ENCODE measurements at regions not wholly inside any gene's neighbourhood (a gene's known extent, or its start where the extent isn't known, plus 50 kb on each side); places are given as distances from the start of the nearest gene placed in this dataset.
"Not testable (repeated sequence)": the region's sequence is repeated elsewhere in the genome, so short reads cannot be mapped to it uniquely, and the experiment has no call there.

GRCh38 chr10:28186887-28187578, 115.8 kb downstream of the MPP7 start:
- DNase-seq: no peak

DNA sequence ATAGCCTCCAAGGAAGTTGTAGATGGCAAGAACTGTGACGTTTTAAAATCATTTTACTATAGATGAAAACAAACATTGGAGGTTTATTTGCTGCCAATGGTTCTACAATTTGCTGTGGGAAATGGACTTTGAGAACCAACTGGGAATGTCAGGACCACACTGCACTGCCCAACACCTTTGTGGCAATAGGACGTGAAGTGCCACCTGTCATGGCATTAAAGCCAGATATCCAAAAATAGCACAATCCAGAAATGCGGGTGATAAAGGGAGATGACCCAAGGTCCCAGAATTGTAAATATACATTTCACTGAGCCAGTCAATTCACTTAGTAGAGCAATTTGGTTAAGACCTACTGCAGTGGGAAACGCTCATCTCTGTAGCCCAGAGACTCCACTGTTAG, 116.4 kb downstream of the MPP7 start:
- DNase-seq: no peak

GRCh38 chr10:28184810-28185209, 118.1 kb downstream of the MPP7 start:
- DNase-seq: no peak

DNA sequence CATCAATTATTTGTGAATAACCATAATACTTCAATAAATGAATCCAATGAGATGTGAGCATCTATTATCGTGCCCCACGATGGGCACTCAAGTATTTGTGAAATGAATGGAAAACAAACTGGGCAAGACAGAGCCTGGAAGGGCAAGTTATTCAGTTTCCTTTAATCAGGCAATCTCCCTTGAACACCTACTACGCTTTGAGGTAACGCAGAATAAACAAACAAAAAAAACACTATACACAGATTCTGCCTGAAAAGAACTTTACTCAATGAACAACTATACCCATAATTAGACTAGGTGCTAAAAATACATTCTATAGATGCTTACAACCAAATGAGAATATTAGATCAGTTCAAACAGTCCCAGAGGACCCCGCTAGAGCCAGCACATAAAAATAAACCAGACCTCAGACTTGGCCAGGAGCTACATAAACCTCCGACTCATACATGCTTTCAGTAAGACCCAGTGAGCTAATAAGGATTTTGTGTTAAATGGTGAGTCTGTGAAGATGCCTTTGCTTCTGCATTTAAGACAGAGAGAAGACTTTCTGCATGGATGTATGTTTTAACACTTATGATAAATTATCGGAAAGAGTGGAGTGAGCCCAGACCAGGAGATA, 121.3 kb downstream of the MPP7 start:
- DNase-seq: no peak

GRCh38 chr10:28180654-28181053, 122.2 kb downstream of the MPP7 start:
- peak in 3 of 4 experiments; percentile 12 to 34 (median 12) for DNase-seq

- DNase-seq: no peak
These were observed 123.1 kb downstream of the MPP7 start for GRCh38 chr10:28179743-28180099.

DNA sequence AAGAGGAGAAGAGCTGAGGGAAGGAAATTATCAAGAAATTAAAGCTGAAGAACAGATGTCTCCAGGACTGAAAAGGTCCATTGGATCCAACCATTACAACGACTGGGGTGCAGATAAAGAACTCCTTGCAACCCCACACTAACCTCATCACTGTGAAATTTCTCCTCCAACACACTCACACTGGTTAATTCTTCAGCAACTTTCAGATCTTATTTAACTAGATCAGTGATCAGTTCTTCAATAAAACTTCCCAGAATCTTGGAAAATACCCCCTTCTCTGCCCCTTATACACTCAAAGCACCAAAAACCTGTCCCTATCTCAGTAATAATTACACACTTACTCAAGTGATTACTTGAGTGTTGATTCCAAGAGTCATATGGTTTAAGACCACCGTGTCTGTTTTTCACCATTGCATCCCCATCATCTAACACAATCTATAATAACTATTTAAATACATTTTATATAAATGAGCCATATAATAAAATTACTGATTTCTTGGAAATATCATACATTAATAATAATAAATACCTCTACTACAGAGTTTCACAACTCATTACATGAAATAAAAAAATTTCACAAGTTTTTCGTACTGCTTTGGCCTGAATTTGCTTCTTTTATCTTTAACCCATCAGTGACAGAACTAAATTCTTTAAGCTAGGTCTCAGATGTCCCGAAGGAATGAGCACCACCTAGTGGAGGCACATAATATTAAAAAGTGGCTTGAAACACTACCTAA, 123.7 kb downstream of the MPP7 start:
- peak; percentile 67 to 84 (median 74) for DNase-seq

DNA sequence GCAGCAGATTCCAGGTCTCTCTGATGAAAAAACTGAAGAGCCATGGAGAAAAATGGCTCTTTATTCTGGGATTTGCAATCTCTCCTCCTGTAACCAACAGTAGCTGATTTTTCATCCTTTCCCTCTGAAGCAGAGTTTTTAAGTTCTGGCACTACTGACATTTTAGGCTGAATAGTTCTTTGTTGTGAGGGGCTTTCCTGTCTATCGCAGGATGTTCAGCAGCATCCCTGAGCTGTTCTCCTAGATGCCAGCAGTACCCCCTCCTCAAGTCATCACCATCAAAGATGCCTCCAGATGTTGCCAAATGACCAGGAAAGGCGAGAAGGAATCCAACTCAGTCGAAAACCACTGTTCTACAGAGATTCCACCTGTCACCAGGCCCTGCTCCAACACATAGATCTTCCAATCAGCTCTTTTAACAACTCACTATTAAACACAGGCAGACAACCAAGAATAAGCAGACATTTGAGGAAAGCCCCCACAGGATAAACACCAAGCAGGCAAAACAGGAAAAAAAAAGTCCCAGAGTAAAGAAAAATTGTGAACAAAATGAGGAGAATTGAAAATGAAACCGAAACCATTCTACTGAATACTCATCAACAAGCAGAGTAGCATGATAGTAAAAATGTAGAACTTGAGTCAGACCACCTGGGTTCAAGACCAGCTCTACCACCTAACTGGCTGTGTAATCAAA, 124.8 kb downstream of the MPP7 start:
- DNase-seq: peak in 2 of 4 experiments; percentile 19 to 34

DNA sequence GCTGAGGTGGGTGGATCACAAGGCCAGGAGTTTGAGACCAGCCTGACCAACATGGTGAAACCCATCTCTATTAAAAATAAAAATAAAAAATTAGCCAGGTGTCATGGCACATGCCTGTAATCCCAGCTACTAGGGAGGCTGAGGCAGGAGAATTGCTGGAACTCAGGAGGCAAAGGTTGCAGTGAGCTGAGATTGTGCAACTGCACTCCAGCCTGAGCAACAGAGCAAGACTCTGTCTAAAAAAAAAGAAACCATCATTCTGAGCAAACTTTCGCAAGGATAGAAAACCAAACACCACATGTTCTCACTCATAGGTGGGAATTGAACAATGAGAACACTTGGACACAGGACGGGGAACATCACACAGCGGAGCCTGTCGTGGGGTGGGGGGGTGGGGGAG, 126.4 kb downstream of the MPP7 start:
- not testable (repeated sequence) for DNase-seq

GRCh38 chr10:28172223-28172610, 130.6 kb downstream of the MPP7 start:
- DNase-seq: no peak

DNA sequence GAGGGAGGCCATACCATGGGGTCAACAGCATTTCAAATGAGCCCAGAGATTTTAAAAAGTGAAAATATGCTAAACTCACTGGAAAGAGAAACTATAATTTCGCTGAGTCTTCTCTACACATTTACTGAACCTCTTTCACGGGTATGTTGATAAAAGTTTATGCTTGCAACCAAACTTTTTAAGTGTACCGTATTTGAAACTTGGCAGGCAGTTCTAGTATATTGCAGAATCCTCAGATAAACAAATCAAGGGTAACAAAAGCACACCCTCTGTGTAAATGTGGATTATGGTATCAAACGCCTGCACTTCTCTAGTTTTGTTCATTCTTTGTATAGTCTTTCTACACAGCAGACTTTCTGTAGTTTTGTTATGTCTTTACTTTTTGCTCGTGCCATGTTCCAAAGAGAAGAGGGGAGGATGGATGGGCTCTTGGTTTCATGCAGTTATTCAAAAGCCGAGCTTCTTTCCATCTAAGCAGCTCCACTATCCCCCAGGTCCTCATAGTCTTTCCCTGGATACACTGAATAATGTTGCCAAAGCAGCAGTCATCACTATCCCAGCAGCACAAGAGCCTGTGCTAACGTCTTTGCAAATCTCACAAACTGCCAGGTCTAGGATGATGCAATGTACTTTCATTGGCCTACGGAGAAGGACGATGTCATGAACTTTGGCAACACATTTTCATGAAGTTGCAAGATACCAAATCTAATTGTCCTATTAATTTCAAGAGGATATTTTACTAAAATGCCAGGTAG, 131.2 kb downstream of the MPP7 start:
- no peak for DNase-seq

- no peak for DNase-seq
These were observed 133.3 kb downstream of the MPP7 start for GRCh38 chr10:28169525-28169924.

- no peak for DNase-seq
These were observed 141.9 kb downstream of the MPP7 start for GRCh38 chr10:28160866-28161405.

- no peak for DNase-seq
These were observed 145.5 kb downstream of the MPP7 start for GRCh38 chr10:28157379-28157778.

GRCh38 chr10:28155726-28156125, 147.1 kb downstream of the MPP7 start:
- DNase-seq: no peak

- no peak for DNase-seq
These were observed 151.2 kb downstream of the MPP7 start for GRCh38 chr10:28151636-28152035.

DNA sequence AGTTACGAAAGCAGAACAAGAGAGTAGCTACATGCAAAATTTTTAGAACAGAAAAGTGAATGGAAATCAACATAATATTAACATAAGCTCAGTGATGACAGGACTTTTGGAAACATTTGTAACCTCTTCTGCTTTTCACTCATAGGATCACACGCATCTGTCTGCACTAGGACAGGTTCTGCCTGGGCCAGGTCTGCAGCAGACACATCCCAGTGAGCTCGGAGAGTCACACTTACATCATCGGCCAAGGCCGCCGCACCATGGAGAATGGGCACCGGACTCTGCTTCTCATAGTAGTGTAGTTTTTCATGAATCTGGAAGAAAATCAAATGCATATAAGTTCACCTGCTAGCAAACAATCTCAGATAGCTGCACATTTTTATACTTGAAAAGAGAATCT, 150.9 kb upstream of the ODAD2 start:
- DNase-seq: no peak

DNA sequence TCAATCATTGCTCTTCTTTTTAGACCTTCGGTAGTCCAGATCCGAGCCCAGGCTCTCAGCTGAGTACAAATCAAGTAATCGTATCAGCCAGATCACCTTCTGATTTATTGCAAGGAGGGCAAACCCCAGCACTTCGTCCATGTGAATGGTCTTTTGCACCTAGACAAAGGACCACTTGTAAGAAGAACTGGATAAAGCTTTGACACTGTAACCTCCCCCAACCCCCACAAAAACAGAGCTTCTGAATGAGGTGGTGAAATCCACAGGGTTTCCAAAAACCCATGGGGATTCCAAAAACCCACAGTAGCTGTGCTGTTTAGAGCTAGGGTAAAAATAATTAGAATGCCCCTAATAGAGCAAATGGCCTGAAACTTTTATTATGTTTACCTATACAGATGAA, 148.8 kb upstream of the ODAD2 start:
- no peak for DNase-seq

GRCh38 chr10:28139138-28139537, 140.3 kb upstream of the ODAD2 start:
- no peak for DNase-seq

DNA sequence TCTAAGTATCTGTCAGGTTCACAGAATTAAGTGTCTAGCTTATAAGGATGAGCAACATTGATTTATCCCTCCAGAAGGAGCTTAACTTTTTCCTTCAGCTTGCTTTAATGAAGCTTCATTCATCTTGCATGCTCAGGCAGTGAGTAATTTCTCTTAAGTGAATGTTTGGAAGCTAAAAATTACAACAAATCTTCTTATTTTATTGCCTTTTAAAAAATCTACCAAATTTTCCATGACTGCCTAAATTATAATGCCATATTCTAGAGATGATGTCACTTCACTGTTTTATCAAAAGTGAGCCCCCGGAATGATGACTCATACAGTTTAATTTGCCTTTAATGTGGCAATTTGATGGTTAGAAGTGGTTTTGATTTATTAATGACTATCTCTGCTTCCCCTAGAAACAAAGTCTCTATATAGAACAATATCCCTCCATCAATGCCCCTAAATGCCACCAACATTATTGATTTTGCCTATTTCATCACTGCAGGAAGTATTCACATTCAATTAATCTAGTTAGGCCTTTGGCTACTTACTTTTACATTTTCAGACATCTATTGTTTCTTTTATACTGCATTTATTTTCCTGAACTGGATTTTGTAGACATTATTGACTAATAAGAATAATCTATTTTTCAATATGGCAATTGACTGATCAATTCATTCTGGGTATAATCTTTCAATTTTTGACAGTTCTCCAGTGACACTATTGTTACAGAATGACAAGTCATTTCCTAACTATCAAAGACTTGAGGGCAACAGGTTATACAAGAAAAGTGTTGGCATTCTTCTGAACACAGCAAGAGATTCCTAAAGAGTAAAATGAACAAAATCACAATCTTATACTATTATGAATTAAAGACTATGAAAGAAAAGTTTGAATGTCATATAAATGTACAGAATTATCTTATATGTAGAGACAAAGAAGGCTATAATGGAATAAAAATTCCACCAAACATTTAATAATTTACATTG, 139.3 kb upstream of the ODAD2 start:
- DNase-seq: no peak

GRCh38 chr10:28135258-28135657, 136.4 kb upstream of the ODAD2 start:
- no peak for DNase-seq

All from suppressor macrophage (primary cell).